ENCODE measurements at regions not wholly inside any gene's neighbourhood (a gene's known extent, or its start where the extent isn't known, plus 50 kb on each side); places are given as distances from the start of the nearest gene placed in this dataset.

DNA sequence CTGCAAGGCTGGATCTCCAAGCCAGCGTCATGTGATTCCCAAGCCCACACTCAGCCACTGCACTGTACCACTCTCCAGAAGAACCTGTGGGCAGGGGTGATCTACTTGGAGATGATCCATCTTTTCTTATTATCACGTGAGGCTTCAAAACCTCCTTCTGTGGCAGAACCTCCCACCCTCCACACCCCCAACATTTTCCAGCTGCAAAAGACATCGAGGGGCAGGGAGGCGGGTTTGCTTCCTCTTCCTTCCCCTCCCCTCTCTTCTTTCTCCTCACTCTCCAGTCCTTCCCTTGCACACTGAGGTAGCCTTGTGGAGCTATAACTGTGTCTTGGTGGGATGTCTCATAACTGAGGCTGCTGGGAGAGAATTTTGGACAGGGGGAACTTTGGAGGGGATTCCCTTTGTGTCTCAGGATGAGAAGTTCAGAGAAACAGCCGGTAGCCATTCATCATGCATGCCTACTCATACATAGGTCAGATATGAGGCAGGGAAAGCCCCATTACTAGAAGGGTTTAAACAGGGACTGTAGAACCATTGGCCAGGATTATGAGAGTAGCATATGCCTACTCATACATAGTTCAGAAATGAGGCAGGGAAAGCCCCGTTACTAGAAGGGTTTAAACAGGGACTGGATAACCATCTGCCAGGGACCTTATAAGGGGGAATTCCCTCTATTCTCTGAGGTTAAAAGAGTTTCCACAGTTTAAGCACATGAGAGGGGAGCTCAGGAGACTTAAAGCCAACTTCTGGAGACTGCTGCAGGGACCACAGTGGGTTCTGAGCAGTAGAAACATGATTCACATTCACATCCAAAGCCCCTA lies 420.7 kb upstream of the CADM1 start:
- no peak for TF ChIP-seq JUNB (IDR thresholded peaks at IDR 0.05)
- TF ChIP-seq CBX2 (IDR thresholded peaks at IDR 0.05; ENCODE audit: borderline replicate concordance, low read depth), result no peak
- no peak for TF ChIP-seq FOSL2 (IDR thresholded peaks at IDR 0.05)
- TF ChIP-seq FOSL2 (CRISPR knock-in tag; IDR thresholded peaks at IDR 0.05), result no peak
- TF ChIP-seq MAFK (IDR thresholded peaks at IDR 0.05; ENCODE audit: partially characterized antibody), result no peak
- WGBS (ENCODE audit: missing lambda C conversion rate), result 2% methylated on average over 6 of the region's 6 CpGs
- H3K4me2 ChIP-seq, result no peak overlapping the region
- H3K9me3 ChIP-seq, result no peaks in the 10 kb centered on the region
- no peak for DNase-seq (ENCODE audit: low read depth in 1 of 2, low spot score in 1 of 2)
- no peaks in the 10 kb centered on the region for H3K4me1 ChIP-seq
- no peak overlapping the region for H3K27ac ChIP-seq
- ChIA-PET CTCF (no interaction called here), POLR2A (no interaction called here)
- H3K4me3 ChIP-seq, result no peak overlapping the region
- ATAC-seq, result no peak
- no peak for FAIRE-seq

DNA sequence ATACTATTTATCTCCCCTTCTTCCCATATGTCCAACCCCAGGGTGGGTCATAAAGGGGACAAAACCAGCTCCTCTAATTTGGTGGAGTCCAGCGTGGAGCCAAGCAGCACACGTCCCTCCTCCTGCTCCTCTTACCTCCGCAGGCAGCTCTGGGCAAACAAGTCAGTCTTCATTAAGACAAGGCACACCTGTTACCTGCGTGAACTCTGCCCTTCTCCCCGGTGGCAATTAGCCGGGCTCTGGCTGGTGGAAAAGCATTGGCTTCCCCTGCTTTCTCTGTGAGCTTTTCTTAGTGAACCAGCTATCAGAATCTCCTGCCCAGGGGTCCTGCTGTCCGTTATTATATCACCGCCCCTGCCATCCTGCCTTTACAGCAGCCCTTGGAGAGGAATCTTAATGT lies 418.7 kb upstream of the CADM1 start:
- ATAC-seq (no peak), FAIRE-seq (no peak), DNase-seq (ENCODE audit: low read depth in 1 of 2, low spot score in 1 of 2) (no peak)
- no peak overlapping the region for H3K4me2 ChIP-seq
- no peaks in the 10 kb centered on the region for H3K9me3 ChIP-seq
- no peaks in the 10 kb centered on the region for H3K4me1 ChIP-seq
- CTCF ChIA-PET, result no interaction called here
- no peak overlapping the region for H3K4me3 ChIP-seq
- POLR2A ChIA-PET, result no interaction called here
- TF ChIP-seq CEBPB (IDR thresholded peaks at IDR 0.05) (no peak), FOXS1 (CRISPR knock-in tag; IDR thresholded peaks at IDR 0.05) (no peak), KDM5A (IDR thresholded peaks at IDR 0.05) (no peak), HDAC2 (IDR thresholded peaks at IDR 0.05) (no peak), NFE2L2 (conservative IDR thresholded peaks at IDR 0.05; ENCODE audit: low read length) (no peak), ZFP36 (IDR thresholded peaks at IDR 0.05; ENCODE audit: borderline replicate concordance, partially characterized antibody) (no peak), RAD21 (conservative IDR thresholded peaks at IDR 0.05 in 1 of 2, IDR thresholded peaks at IDR 0.05 in 1 of 2) (no peak), NPAS2 (CRISPR knock-in tag; IDR thresholded peaks at IDR 0.05; ENCODE audit: borderline replicate concordance) (no peak), FOSL2 (IDR thresholded peaks at IDR 0.05) (no peak), FOSL2 (CRISPR knock-in tag; IDR thresholded peaks at IDR 0.05) (no peak)
- TF ChIP-seq, protein P1, sequence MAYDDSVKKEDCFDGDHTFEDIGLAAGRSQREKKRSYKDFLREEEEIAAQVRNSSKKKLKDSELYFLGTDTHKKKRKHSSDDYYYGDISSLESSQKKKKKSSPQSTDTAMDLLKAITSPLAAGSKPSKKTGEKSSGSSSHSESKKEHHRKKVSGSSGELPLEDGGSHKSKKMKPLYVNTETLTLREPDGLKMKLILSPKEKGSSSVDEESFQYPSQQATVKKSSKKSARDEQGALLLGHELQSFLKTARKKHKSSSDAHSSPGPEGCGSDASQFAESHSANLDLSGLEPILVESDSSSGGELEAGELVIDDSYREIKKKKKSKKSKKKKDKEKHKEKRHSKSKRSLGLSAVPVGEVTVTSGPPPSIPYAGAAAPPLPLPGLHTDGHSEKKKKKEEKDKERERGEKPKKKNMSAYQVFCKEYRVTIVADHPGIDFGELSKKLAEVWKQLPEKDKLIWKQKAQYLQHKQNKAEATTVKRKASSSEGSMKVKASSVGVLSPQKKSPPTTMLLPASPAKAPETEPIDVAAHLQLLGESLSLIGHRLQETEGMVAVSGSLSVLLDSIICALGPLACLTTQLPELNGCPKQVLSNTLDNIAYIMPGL (CRISPR knock-in tag; IDR thresholded peaks at IDR 0.05; ENCODE audit: borderline replicate concordance), result no peak
- TF ChIP-seq, protein P2, sequence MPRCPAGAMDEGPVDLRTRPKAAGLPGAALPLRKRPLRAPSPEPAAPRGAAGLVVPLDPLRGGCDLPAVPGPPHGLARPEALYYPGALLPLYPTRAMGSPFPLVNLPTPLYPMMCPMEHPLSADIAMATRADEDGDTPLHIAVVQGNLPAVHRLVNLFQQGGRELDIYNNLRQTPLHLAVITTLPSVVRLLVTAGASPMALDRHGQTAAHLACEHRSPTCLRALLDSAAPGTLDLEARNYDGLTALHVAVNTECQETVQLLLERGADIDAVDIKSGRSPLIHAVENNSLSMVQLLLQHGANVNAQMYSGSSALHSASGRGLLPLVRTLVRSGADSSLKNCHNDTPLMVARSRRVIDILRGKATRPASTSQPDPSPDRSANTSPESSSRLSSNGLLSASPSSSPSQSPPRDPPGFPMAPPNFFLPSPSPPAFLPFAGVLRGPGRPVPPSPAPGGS (IDR thresholded peaks at IDR 0.05), result no peak
- TF ChIP-seq, protein P3, sequence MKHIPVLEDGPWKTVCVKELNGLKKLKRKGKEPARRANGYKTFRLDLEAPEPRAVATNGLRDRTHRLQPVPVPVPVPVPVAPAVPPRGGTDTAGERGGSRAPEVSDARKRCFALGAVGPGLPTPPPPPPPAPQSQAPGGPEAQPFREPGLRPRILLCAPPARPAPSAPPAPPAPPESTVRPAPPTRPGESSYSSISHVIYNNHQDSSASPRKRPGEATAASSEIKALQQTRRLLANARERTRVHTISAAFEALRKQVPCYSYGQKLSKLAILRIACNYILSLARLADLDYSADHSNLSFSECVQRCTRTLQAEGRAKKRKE (CRISPR knock-in tag; IDR thresholded peaks at IDR 0.05; ENCODE audit: low read depth), result no peak
- 6% methylated on average over 8 of the region's 8 CpGs for WGBS (ENCODE audit: missing lambda C conversion rate)
- H3K27ac ChIP-seq, result no peak overlapping the region

DNA sequence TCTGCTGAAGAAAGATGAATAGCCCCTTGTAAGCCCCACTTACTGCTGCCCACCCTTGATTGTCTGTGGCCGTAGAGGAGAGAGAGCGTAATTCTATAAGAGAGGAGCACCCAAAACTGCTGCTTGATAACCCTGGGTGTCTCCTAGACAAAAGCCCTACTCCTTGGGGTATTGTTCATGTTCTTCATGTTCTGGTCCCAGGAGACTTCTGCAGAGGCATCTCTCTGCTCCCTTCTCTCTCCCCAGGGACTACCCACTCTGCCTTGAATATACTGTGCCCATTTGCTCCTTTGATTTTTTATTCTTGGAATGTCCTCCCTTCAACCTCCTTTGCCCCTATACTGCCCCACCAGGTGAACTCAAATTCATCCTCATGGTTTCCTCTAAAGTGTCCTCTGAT lies 417.8 kb upstream of the CADM1 start:
- ATAC-seq (no peak), FAIRE-seq (no peak), DNase-seq (ENCODE audit: low read depth in 1 of 2, low spot score in 1 of 2) (no peak)
- ChIA-PET POLR2A (no interaction called here), CTCF (interaction anchor here (1.5 kb wide), 1 partner anchor 9 kb away, joined by 5 read pairs; no protein-coding TSS in a partner anchor)
- WGBS (ENCODE audit: missing lambda C conversion rate), result 0% methylated on average over 2 of the region's 2 CpGs
- no peak overlapping the region for H3K4me3 ChIP-seq
- no peak overlapping the region for H3K27ac ChIP-seq
- no peak for TF ChIP-seq PHF8 (IDR thresholded peaks at IDR 0.05; ENCODE audit: borderline replicate concordance, low read depth)
- no peak for TF ChIP-seq EHMT2 (IDR thresholded peaks at IDR 0.05; ENCODE audit: low read depth)
- no peak for TF ChIP-seq POLR2AphosphoS2 (conservative IDR thresholded peaks at IDR 0.05; ENCODE audit: low read length)
- no peaks in the 10 kb centered on the region for H3K4me1 ChIP-seq
- H3K4me2 ChIP-seq, result no peak overlapping the region
- H3K9me3 ChIP-seq, result no peaks in the 10 kb centered on the region
